WERI-Rb-1 (cell line): ENCODE measurements at regions not wholly inside any gene's neighbourhood (a gene's known extent, or its start where the extent isn't known, plus 50 kb on each side); places are given as distances from the start of the nearest gene placed in this dataset.

Source experiments
- DNase-seq: peaks from one replicate; pipeline ENCODE4 v3.0.0-alpha.2; 2020
- H3K27ac ChIP-seq: fragments of 250-450 bp; sonication (Bioruptor Pico); 2 replicates; pipeline ENCODE4 v1.5.1; 2020; ENCODE audit warnings: mild to moderate bottlenecking, moderate library complexity
- H3K27me3 ChIP-seq: fragments of 250-450 bp; sonication (Bioruptor Pico); 2 replicates; pipeline ENCODE4 v1.5.1; 2021; ENCODE audit warnings: mild to moderate bottlenecking, low read depth, moderate library complexity; ENCODE audit not compliant: insufficient read depth, severe bottlenecking
- H3K36me3 ChIP-seq: fragments of 250-450 bp; sonication (Bioruptor Pico); 2 replicates; pipeline ENCODE4 v1.5.1; 2020; ENCODE audit warnings: mild to moderate bottlenecking, moderate library complexity
- H3K4me3 ChIP-seq: 2 replicates; pipeline ENCODE4 v1.5.1; 2011; ENCODE audit warnings: low read depth, mild to moderate bottlenecking, control low read depth, low read length
- H3K9me3 ChIP-seq: fragments of 250-450 bp; sonication (Bioruptor Pico); 2 replicates; pipeline ENCODE4 v1.5.1; 2021; ENCODE audit warnings: mild to moderate bottlenecking, moderate library complexity; ENCODE audit not compliant: severe bottlenecking
- TF ChIP-seq, protein P1 (sequence below): IDR thresholded peaks from 2 replicates; pipeline ENCODE4 v1.5.1; 2011; ENCODE audit warnings: low read depth, mild to moderate bottlenecking, control low read depth, inconsistent platforms, low read length

DNA sequence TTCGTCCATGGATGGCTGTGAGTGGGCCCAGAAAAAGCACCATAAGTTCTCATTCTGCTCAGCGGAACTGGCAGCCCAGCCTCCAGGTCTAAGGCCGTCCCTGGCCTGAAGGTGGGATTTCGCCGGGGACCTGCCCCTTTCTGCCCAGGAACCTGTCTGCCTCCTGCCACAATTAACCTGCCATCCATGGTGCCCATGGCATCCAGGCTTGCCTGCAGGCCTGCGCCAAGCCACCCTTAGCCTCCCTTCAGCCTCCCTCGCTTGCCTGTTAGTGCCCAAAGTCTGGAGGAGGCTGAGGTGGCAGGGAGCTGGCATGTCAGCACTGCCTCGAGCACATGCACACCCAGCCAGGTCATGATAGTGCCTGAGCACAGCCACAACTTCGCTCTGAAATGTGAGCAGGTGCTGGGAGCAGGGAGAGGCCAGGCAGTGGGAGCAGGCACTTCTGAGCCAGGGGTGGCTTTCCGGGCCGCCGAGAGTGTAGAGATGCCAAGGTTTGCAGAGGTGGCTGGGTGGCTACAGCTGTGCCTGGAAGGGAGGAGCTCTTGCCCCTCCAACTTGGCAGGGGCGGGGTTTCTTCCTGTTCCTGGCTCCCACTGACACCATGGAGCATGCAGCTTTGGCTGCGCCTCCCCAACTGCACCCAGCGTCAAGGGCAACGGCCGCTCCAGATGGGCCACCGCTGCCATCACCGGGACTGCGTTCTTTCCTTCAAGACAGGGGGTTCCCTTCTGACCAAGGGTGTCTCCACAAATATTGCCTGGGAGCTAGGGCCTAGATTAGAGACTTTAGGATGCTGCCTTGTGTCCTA is 648.9 kb upstream of the VRK2 start:
- no peak for DNase-seq
- no peak overlapping the region for H3K4me3 ChIP-seq
- no peaks in the 10 kb centered on the region for H3K9me3 ChIP-seq
- TF ChIP-seq, protein P1, sequence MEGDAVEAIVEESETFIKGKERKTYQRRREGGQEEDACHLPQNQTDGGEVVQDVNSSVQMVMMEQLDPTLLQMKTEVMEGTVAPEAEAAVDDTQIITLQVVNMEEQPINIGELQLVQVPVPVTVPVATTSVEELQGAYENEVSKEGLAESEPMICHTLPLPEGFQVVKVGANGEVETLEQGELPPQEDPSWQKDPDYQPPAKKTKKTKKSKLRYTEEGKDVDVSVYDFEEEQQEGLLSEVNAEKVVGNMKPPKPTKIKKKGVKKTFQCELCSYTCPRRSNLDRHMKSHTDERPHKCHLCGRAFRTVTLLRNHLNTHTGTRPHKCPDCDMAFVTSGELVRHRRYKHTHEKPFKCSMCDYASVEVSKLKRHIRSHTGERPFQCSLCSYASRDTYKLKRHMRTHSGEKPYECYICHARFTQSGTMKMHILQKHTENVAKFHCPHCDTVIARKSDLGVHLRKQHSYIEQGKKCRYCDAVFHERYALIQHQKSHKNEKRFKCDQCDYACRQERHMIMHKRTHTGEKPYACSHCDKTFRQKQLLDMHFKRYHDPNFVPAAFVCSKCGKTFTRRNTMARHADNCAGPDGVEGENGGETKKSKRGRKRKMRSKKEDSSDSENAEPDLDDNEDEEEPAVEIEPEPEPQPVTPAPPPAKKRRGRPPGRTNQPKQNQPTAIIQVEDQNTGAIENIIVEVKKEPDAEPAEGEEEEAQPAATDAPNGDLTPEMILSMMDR, result no peak
- no peak overlapping the region for H3K27ac ChIP-seq
- H3K36me3 ChIP-seq, result no peaks in the 10 kb centered on the region
- H3K27me3 ChIP-seq, result no peaks in the 10 kb centered on the region

DNA sequence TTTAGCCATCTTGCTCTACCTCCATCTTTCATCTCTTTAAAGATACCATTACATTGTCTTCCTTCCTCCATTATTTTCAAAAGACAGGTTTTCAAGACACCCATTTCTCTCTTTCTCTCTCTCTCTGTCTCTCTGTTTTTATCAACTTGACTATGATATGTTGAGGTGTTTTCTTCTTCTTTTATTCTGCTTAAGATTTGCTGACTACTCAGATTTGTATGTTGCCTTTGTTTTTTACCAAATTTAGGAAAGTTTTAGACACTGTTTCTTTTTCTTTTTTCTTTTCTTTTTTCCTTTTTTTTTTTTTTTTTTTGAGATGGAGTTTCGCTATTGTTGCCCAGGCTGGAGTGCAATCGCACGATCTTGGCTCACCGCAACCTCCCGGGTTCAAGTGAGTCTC is 647.5 kb upstream of the VRK2 start:
- Histone ChIP-seq H3K27me3 (no peaks in the 10 kb centered on the region), H3K9me3 (no peaks in the 10 kb centered on the region), H3K27ac (no peak overlapping the region), H3K36me3 (no peaks in the 10 kb centered on the region), H3K4me3 (no peak overlapping the region)
- no peak for DNase-seq
- TF ChIP-seq, protein P1, result no peak

DNA sequence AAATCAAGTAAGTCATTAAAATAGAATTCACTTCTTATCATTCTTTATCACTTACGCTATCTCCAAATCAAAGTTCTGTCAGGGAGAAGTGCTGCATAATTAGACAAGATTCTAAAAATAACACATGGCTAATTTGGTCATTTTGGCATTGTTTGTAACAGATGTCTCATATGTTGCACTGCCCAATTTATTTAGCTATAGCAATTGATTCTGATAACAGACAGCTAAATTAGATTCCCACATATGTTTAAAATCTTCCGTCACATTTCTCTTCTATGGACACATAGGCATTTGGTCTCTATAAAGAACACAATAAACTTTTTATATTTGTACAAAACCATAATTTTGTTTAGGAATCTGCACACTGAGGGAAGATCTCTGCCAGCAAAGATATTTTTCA is 644.5 kb upstream of the VRK2 start:
- Histone ChIP-seq H3K9me3 (no peaks in the 10 kb centered on the region), H3K27me3 (no peaks in the 10 kb centered on the region), H3K4me3 (no peak overlapping the region), H3K27ac (no peak overlapping the region), H3K36me3 (no peaks in the 10 kb centered on the region)
- no peak for DNase-seq
- TF ChIP-seq, protein P1, result no peak

DNA sequence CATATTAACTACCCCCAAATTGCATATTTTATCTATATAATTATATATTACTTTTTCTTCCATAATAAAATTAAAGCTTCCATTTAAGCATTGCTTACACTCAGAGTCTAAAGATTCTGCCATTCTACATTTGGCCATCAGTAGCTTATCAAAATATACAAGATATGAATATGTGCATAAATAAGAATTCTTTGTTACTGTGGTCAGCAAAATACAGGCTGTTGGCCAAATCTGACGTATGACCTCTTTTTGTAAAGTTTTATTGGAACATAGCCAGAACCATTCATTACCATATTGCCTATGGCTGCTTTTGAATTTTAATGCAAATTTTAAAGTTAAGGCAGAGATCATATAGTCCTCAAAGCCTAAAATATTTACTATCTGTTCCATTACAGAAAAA is 643.9 kb upstream of the VRK2 start:
- no peaks in the 10 kb centered on the region for H3K27me3 ChIP-seq
- no peak for DNase-seq
- no peak overlapping the region for H3K27ac ChIP-seq
- no peak overlapping the region for H3K4me3 ChIP-seq
- TF ChIP-seq, protein P1, result no peak
- no peaks in the 10 kb centered on the region for H3K36me3 ChIP-seq
- no peaks in the 10 kb centered on the region for H3K9me3 ChIP-seq

DNA sequence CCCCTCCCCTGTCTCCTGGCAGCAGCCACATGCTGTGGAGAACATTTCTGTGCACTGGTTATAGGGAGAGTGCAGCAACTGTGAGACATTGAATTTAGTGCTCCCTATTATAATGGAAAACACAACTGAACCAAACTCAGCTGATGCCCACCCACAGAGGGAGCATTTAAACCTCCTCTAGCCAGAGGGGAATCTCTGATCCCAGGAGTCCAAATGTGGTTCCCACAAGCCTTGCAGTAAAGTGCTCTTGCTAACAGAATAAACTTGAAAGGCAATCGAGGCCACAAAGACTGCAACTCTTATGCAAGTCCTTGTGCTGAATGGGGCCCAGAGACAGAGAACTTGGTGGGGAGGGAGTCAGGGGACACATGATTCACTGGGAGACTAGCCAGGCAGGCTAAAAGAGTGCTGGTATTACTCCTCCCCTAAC is 638.8 kb upstream of the VRK2 start:
- no peaks in the 10 kb centered on the region for H3K36me3 ChIP-seq
- DNase-seq, result no peak

More for the DNA sequence above, 638.8 kb upstream of the VRK2 start:
- H3K4me3 ChIP-seq, result no peak overlapping the region
- H3K27me3 ChIP-seq, result no peaks in the 10 kb centered on the region
- TF ChIP-seq, protein P1, result no peak
- H3K27ac ChIP-seq, result no peak overlapping the region
- H3K9me3 ChIP-seq, result no peaks in the 10 kb centered on the region
